C4-2B (cell line): ENCODE measurements at regions not wholly inside any gene's neighbourhood (a gene's known extent, or its start where the extent isn't known, plus 50 kb on each side); places are given as distances from the start of the nearest gene placed in this dataset.

Source experiments
- ZFX ChIP-seq: fragments of 450-650 bp; IDR thresholded peaks from 2 replicates; pipeline ENCODE4 v1.6.1; 2017
- TF ChIP-seq, protein P1 (sequence below): fragments of 450-650 bp; conservative IDR thresholded peaks from 2 replicates; pipeline ENCODE4 v1.5.1; 2017; ENCODE audit warnings: mild to moderate bottlenecking

DNA sequence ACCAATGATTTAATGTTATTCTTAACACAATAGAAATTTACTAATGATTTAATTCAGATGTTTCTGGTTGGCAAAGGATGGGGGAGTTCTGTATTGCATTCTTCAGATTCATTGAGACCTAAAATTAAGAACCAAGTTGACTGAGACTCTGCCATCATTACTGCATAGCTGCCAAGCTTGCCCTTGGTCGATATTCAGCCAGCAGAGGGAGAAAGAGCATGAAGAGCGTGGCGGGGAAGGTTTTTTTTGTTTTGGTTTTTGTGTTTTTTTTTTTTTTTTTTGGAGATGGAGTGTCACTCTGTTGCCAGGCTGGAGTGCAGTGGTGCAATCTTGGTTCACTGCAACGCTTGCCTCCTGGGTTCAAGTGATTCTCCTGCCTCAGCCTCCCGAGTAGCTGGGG lies 659.4 kb upstream of the EEF2KMT start:
- TF ChIP-seq, protein P1, sequence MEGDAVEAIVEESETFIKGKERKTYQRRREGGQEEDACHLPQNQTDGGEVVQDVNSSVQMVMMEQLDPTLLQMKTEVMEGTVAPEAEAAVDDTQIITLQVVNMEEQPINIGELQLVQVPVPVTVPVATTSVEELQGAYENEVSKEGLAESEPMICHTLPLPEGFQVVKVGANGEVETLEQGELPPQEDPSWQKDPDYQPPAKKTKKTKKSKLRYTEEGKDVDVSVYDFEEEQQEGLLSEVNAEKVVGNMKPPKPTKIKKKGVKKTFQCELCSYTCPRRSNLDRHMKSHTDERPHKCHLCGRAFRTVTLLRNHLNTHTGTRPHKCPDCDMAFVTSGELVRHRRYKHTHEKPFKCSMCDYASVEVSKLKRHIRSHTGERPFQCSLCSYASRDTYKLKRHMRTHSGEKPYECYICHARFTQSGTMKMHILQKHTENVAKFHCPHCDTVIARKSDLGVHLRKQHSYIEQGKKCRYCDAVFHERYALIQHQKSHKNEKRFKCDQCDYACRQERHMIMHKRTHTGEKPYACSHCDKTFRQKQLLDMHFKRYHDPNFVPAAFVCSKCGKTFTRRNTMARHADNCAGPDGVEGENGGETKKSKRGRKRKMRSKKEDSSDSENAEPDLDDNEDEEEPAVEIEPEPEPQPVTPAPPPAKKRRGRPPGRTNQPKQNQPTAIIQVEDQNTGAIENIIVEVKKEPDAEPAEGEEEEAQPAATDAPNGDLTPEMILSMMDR, result peak; percentile 18
- TF ChIP-seq ZFX, result no peak
